Mesendoderm (in vitro differentiated cells): ENCODE measurements at regions not wholly inside any gene's neighbourhood (a gene's known extent, or its start where the extent isn't known, plus 50 kb on each side); places are given as distances from the start of the nearest gene placed in this dataset.
"Not testable (repeated sequence)": the region's sequence is repeated elsewhere in the genome, so short reads cannot be mapped to it uniquely, and the experiment has no call there.

ENCODE experiments used
- DNase-seq: peaks from one replicate; pipeline ENCODE4 v3.0.0; 2013
- H2AK5ac ChIP-seq: 2 replicates; pipeline ENCODE4 v1.6.1; 2013; ENCODE audit warnings: low read length, inconsistent platforms
- H2BK120ac ChIP-seq: 2 replicates; pipeline ENCODE4 v1.6.1; 2013; ENCODE audit warnings: low read depth, mild to moderate bottlenecking, low read length, moderate library complexity, mixed read lengths
- H2BK15ac ChIP-seq: replicated peaks from 2 replicates; pipeline ENCODE4 v1.6.1; 2013; ENCODE audit warnings: low read depth, mild to moderate bottlenecking, moderate library complexity
- H2BK5ac ChIP-seq: 2 replicates; pipeline ENCODE4 v1.6.1; 2013; ENCODE audit warnings: low read length, inconsistent platforms
- H3K18ac ChIP-seq: 2 replicates; pipeline ENCODE4 v1.6.1; 2013; ENCODE audit warnings: mild to moderate bottlenecking, low read length, mixed read lengths
- H3K23ac ChIP-seq: one replicate; pipeline ENCODE4 v1.6.1; 2013; ENCODE audit warnings: low read length
- H3K27ac ChIP-seq: 2 replicates; pipeline ENCODE4 v1.5.1; 2013; ENCODE audit warnings: low read depth, mild to moderate bottlenecking, inconsistent platforms, low read length, moderate library complexity
- H3K27me3 ChIP-seq: 2 replicates; pipeline ENCODE4 v1.6.1; 2013; ENCODE audit warnings: low read length, control low read depth, mild to moderate bottlenecking, inconsistent platforms; ENCODE audit not compliant: insufficient read depth, poor library complexity
- H3K36me3 ChIP-seq: 2 replicates; pipeline ENCODE4 v1.6.1; 2013; ENCODE audit warnings: low read length, inconsistent platforms; ENCODE audit not compliant: control insufficient read depth, insufficient read depth
- H3K4ac ChIP-seq: one replicate; pipeline ENCODE4 v1.6.1; 2013; ENCODE audit warnings: low read depth, mild to moderate bottlenecking, low read length, moderate library complexity
- H3K4me1 ChIP-seq: 2 replicates; pipeline ENCODE4 v1.6.1; 2013; ENCODE audit warnings: low read depth, low read length, inconsistent platforms; ENCODE audit not compliant: control insufficient read depth
- H3K4me2 ChIP-seq: 2 replicates; pipeline ENCODE4 v1.6.1; 2013; ENCODE audit warnings: low read length
- H3K4me3 ChIP-seq: 2 replicates; pipeline ENCODE4 v1.5.1; 2013; ENCODE audit warnings: mild to moderate bottlenecking, low read length
- H3K56ac ChIP-seq: one replicate; pipeline ENCODE4 v1.6.1; 2013; ENCODE audit warnings: low read length
- H3K79me1 ChIP-seq: 2 replicates; pipeline ENCODE4 v1.6.1; 2013; ENCODE audit warnings: low read length, inconsistent platforms
- H3K79me2 ChIP-seq: 2 replicates; pipeline ENCODE4 v1.6.1; 2013; ENCODE audit warnings: mild to moderate bottlenecking, low read length; ENCODE audit not compliant: control insufficient read depth, insufficient read depth
- H3K9ac ChIP-seq: 2 replicates; pipeline ENCODE4 v1.6.1; 2013; ENCODE audit warnings: low read length, inconsistent platforms
- H4K5ac ChIP-seq: one replicate; pipeline ENCODE4 v1.6.1; 2013; ENCODE audit warnings: low read length
- H4K8ac ChIP-seq: one replicate; pipeline ENCODE4 v1.6.1; 2013; ENCODE audit warnings: low read depth, mild to moderate bottlenecking, control low read depth, low read length, moderate library complexity
- WGBS: extraction: QIAGEN DNeasy Blood & Tissue Kit; methylation state at CpG from one replicate; pipeline ENCODE4 v1.1.7; 2013; ENCODE audit warnings: low lambda C conversion rate, missing lambda C conversion rate; ENCODE audit not compliant: insufficient coverage; ENCODE audit errors: extremely low coverage; 5-methylcytosine and 5-hydroxymethylcytosine counted together

GRCh38 chr20:48440261-48440660 lies 387.5 kb downstream of the PREX1 start:
- H3K79me2 ChIP-seq, H3K4me1 ChIP-seq, H2BK5ac ChIP-seq, H3K18ac ChIP-seq, H4K8ac ChIP-seq, H3K27ac ChIP-seq, H2AK5ac ChIP-seq, H4K5ac ChIP-seq, H3K36me3 ChIP-seq, H2BK120ac ChIP-seq, H3K56ac ChIP-seq, H3K4me3 ChIP-seq, H2BK15ac ChIP-seq, DNase-seq, H3K9ac ChIP-seq, H3K4me2 ChIP-seq, H3K79me1 ChIP-seq, H3K4ac ChIP-seq, H3K23ac ChIP-seq, H3K27me3 ChIP-seq: not testable (repeated sequence)
- no CpG with 5 or more reads among the region's 3 CpGs for WGBS

GRCh38 chr20:48437146-48437545 lies 390.7 kb downstream of the PREX1 start:
- Histone ChIP-seq H2BK5ac (no peak overlapping the region), H3K23ac (no peak overlapping the region), H2BK120ac (no peak overlapping the region), H3K4me2 (no peak overlapping the region), H3K27ac (no peak overlapping the region), H4K5ac (no peak overlapping the region), H3K36me3 (no peaks in the 10 kb centered on the region), H2AK5ac (no peak overlapping the region), H3K18ac (no peak overlapping the region), H3K4me1 (no peaks in the 10 kb centered on the region), H3K27me3 (no peaks in the 10 kb centered on the region), H4K8ac (no peak overlapping the region), H3K4ac (no peak overlapping the region), H3K79me1 (no peaks in the 10 kb centered on the region), H3K79me2 (no peaks in the 10 kb centered on the region), H2BK15ac (no peak overlapping the region), H3K4me3 (no peak overlapping the region), H3K56ac (no peak overlapping the region), H3K9ac (no peak overlapping the region)
- WGBS, result no CpG with 5 or more reads among the region's 5 CpGs
- DNase-seq, result no peak

GRCh38 chr20:48436609-48437008 lies 391.2 kb downstream of the PREX1 start:
- not testable (repeated sequence) for H3K36me3 ChIP-seq, H3K4ac ChIP-seq, H2BK15ac ChIP-seq, H3K4me3 ChIP-seq, H3K4me2 ChIP-seq, H3K9ac ChIP-seq, H3K23ac ChIP-seq, H3K56ac ChIP-seq, H4K5ac ChIP-seq, H3K79me1 ChIP-seq, H3K18ac ChIP-seq, H4K8ac ChIP-seq, DNase-seq, H3K79me2 ChIP-seq, H2AK5ac ChIP-seq, H2BK5ac ChIP-seq, H3K27ac ChIP-seq, H3K4me1 ChIP-seq, H3K27me3 ChIP-seq, H2BK120ac ChIP-seq
- WGBS, result no CpG with 5 or more reads among the region's 8 CpGs

- Histone ChIP-seq H4K5ac (no peak overlapping the region), H3K9ac (no peak overlapping the region), H3K4me3 (no peak overlapping the region), H3K4ac (no peak overlapping the region), H3K27me3 (no peaks in the 10 kb centered on the region), H3K4me2 (no peak overlapping the region), H2BK5ac (no peak overlapping the region), H3K79me2 (no peaks in the 10 kb centered on the region), H3K18ac (no peak overlapping the region), H3K23ac (no peak overlapping the region), H2BK15ac (no peak overlapping the region), H3K56ac (no peak overlapping the region), H4K8ac (no peak overlapping the region), H3K4me1 (no peaks in the 10 kb centered on the region), H3K27ac (no peak overlapping the region), H3K79me1 (no peaks in the 10 kb centered on the region), H2BK120ac (no peak overlapping the region), H2AK5ac (no peak overlapping the region), H3K36me3 (no peaks in the 10 kb centered on the region)
- WGBS, result no CpG with 5 or more reads among the region's 4 CpGs
- no peak for DNase-seq
Measured at GRCh38 chr20:48433178-48433577, 394.6 kb downstream of the PREX1 start.

- Histone ChIP-seq H2BK5ac (no peak overlapping the region), H3K79me1 (no peaks in the 10 kb centered on the region), H3K4me1 (no peaks in the 10 kb centered on the region), H3K36me3 (no peaks in the 10 kb centered on the region), H3K4me2 (no peak overlapping the region), H2AK5ac (no peak overlapping the region), H3K4ac (no peak overlapping the region), H3K79me2 (no peaks in the 10 kb centered on the region), H2BK15ac (no peak overlapping the region), H3K56ac (no peak overlapping the region), H3K27me3 (no peaks in the 10 kb centered on the region), H3K27ac (no peak overlapping the region), H2BK120ac (no peak overlapping the region), H3K9ac (no peak overlapping the region), H3K23ac (no peak overlapping the region), H4K8ac (no peak overlapping the region), H3K18ac (no peak overlapping the region), H3K4me3 (no peak overlapping the region), H4K5ac (no peak overlapping the region)
- WGBS, result no CpG with 5 or more reads among the region's 5 CpGs
- no peak for DNase-seq
Measured at GRCh38 chr20:48432494-48432832, 395.3 kb downstream of the PREX1 start.

- H4K8ac ChIP-seq, result no peak overlapping the region
- H3K56ac ChIP-seq, result no peak overlapping the region
- H2BK120ac ChIP-seq, result no peak overlapping the region
- no peak overlapping the region for H3K4ac ChIP-seq
- no peak overlapping the region for H2BK5ac ChIP-seq
- H3K4me2 ChIP-seq, result no peak overlapping the region
- no peaks in the 10 kb centered on the region for H3K36me3 ChIP-seq
- no peak overlapping the region for H3K9ac ChIP-seq
- H3K27me3 ChIP-seq, result no peaks in the 10 kb centered on the region
- no peak overlapping the region for H3K27ac ChIP-seq
- no CpG with 5 or more reads among the region's 9 CpGs for WGBS
- H3K4me3 ChIP-seq, result no peak overlapping the region
- DNase-seq, result no peak
- H3K18ac ChIP-seq, result no peak overlapping the region
- no peak overlapping the region for H3K23ac ChIP-seq
- H4K5ac ChIP-seq, result no peak overlapping the region
- no peaks in the 10 kb centered on the region for H3K79me1 ChIP-seq
- no peaks in the 10 kb centered on the region for H3K4me1 ChIP-seq
- no peak overlapping the region for H2AK5ac ChIP-seq
- no peak overlapping the region for H2BK15ac ChIP-seq
- H3K79me2 ChIP-seq, result no peaks in the 10 kb centered on the region
Measured at GRCh38 chr20:48431653-48432493, 395.9 kb downstream of the PREX1 start.
